ENCODE measurements at regions not wholly inside any gene's neighbourhood (a gene's known extent, or its start where the extent isn't known, plus 50 kb on each side); places are given as distances from the start of the nearest gene placed in this dataset.

GRCh38 chr5:124480022-124480421 lies 266.4 kb downstream of the ZNF608 start:
- TF ChIP-seq POLR2A (IDR thresholded peaks at IDR 0.05) (no peak), CTCF (IDR thresholded peaks at IDR 0.05) (no peak)
- Histone ChIP-seq H3K27ac (no peak overlapping the region), H3K9me3 (no peaks in the 10 kb centered on the region), H3K27me3 (no peaks in the 10 kb centered on the region), H3K36me3 (no peaks in the 10 kb centered on the region), H3K4me3 (no peak overlapping the region), H3K4me1 (peaks cover 0 to 7% (median 3%) of the 10 kb centered on the region in 4 donors)
- 88% methylated on average over 1 of the region's 1 CpG for WGBS (ENCODE audit: insufficient coverage, low coverage, low lambda C conversion rate, missing lambda C conversion rate)
- DNase-seq (no peak), ATAC-seq (no peak)
- intact Hi-C loops (cut with DNase I): no loop called here

DNA sequence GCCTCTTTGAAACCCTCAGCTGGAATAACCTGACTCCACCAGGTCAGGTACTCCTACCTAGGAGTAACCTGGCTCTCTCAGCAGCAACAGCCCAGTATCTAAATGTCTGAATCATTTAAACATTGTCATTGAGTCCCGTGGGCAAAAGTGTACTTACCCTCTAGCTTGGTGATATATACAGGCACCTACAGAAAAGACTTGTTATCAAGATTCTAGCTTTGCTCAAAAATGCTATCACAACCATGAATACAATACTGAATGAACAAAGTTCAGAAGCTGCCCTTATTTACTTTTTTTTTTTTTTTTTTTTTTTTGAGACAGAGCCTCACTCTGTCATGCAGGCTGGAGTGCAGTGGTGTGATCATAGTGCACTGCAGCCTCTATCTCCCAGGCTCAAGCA lies 268.2 kb downstream of the ZNF608 start:
- 22% methylated on average over 1 of the region's 1 CpG for WGBS (ENCODE audit: insufficient coverage, low coverage, low lambda C conversion rate, missing lambda C conversion rate)
- Histone ChIP-seq H3K36me3 (no peaks in the 10 kb centered on the region), H3K4me1 (peaks cover 0 to 7% (median 3%) of the 10 kb centered on the region in 4 donors), H3K4me3 (no peak overlapping the region), H3K27ac (no peak overlapping the region), H3K9me3 (no peaks in the 10 kb centered on the region), H3K27me3 (no peaks in the 10 kb centered on the region)
- TF ChIP-seq CTCF (IDR thresholded peaks at IDR 0.05) (no peak), POLR2A (IDR thresholded peaks at IDR 0.05) (no peak)
- ATAC-seq (peak; percentile 40 to 66 (median 52)), DNase-seq (no peak)
- intact Hi-C loops (cut with DNase I): no loop called here

- 20% methylated on average over 2 of the region's 2 CpGs for WGBS (ENCODE audit: insufficient coverage, low coverage, low lambda C conversion rate, missing lambda C conversion rate)
- no peaks in the 10 kb centered on the region for H3K36me3 ChIP-seq
- no peak overlapping the region for H3K27ac ChIP-seq
- TF ChIP-seq POLR2A (IDR thresholded peaks at IDR 0.05) (no peak), CTCF (IDR thresholded peaks at IDR 0.05) (no peak)
- ATAC-seq (peak; percentile 61 to 86 (median 78)), DNase-seq (no peak)
- peaks cover 0 to 7% (median 3%) of the 10 kb centered on the region in 4 donors for H3K4me1 ChIP-seq
- intact Hi-C loops (cut with DNase I): no loop called here
- no peaks in the 10 kb centered on the region for H3K27me3 ChIP-seq
- H3K4me3 ChIP-seq: no peak overlapping the region
- H3K9me3 ChIP-seq: no peaks in the 10 kb centered on the region
Measured at GRCh38 chr5:124477577-124477976, 268.9 kb downstream of the ZNF608 start.

GRCh38 chr5:124477062-124477461 lies 269.4 kb downstream of the ZNF608 start:
- no CpG with 5 or more reads among the region's 1 CpG for WGBS (ENCODE audit: insufficient coverage, low coverage, low lambda C conversion rate, missing lambda C conversion rate)
- Histone ChIP-seq H3K27ac (no peak overlapping the region), H3K4me1 (peaks cover 0 to 7% (median 3%) of the 10 kb centered on the region in 4 donors), H3K9me3 (no peaks in the 10 kb centered on the region), H3K4me3 (no peak overlapping the region), H3K27me3 (no peaks in the 10 kb centered on the region), H3K36me3 (no peaks in the 10 kb centered on the region)
- ATAC-seq (no peak), DNase-seq (no peak)
- intact Hi-C loops (cut with DNase I): no loop called here
- no peak for TF ChIP-seq POLR2A (IDR thresholded peaks at IDR 0.05)
- no peak for TF ChIP-seq CTCF (IDR thresholded peaks at IDR 0.05)

All from right lobe of liver (tissue), 6 donors.